ENCODE measurements at regions not wholly inside any gene's neighbourhood (a gene's known extent, or its start where the extent isn't known, plus 50 kb on each side); places are given as distances from the start of the nearest gene placed in this dataset.

DNA sequence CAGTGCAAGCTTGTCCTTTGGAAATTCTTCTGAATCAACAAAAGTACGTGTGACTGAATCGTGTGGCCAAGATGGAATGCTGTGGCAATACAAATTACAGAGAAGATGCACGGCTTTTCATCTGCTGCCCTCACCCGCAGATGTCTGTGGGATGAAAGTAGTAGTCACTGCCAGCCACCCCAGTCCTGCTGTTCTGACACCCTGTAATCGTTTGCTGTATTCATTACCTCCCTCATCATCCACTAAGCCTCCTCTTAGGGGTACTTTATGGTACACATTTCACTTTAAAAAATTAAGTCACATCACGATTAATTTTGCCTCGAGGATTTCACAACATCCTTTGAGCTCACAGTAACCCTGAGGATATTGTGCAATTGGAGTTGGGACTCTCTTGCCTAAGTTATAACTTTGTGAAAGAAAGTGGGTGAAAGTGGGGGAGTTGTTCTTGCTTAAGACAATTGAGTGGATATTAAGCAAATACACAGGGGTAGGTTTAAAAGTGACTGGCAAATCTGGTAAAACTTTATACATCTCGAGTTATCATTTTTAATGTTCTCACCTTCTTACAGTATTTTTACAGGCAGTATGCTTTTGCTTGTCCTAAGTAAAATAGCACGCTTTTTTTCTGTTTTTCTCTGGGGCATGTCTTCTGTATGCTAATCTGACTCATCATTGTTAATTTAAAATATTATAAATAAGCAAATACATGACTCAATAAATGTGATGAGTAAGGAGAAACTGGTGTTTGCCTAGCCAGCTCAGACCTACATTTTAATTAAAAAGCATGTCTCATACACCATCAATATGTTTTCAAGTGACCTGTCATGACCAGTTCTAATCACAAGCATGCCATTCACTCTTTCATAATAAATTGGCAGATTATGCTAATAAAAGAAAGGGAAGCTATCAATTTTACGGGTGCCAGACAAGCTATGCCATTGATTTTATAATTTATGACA, 680.9 kb downstream of the IRS1 start (continued):
- TF ChIP-seq, protein P1, sequence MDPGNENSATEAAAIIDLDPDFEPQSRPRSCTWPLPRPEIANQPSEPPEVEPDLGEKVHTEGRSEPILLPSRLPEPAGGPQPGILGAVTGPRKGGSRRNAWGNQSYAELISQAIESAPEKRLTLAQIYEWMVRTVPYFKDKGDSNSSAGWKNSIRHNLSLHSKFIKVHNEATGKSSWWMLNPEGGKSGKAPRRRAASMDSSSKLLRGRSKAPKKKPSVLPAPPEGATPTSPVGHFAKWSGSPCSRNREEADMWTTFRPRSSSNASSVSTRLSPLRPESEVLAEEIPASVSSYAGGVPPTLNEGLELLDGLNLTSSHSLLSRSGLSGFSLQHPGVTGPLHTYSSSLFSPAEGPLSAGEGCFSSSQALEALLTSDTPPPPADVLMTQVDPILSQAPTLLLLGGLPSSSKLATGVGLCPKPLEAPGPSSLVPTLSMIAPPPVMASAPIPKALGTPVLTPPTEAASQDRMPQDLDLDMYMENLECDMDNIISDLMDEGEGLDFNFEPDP (CRISPR knock-in tag; conservative IDR thresholded peaks at IDR 0.05) = no peak
- TF ChIP-seq ASH2L (IDR thresholded peaks at IDR 0.05; ENCODE audit: insufficient read length, low read depth, low read length) = peak; percentile 68
- TF ChIP-seq SAP130 (CRISPR knock-in tag; IDR thresholded peaks at IDR 0.05; ENCODE audit: low read depth) = peak; percentile 26; the same call in 1 of the 2 replicates
- peak; percentile 55; the same call in 1 of the 2 replicates for TF ChIP-seq ZNF615 (CRISPR knock-in tag; IDR thresholded peaks at IDR 0.05; ENCODE audit: borderline replicate concordance)
- TF ChIP-seq NFRKB (IDR thresholded peaks at IDR 0.05) = no peak
- TF ChIP-seq, protein P2, sequence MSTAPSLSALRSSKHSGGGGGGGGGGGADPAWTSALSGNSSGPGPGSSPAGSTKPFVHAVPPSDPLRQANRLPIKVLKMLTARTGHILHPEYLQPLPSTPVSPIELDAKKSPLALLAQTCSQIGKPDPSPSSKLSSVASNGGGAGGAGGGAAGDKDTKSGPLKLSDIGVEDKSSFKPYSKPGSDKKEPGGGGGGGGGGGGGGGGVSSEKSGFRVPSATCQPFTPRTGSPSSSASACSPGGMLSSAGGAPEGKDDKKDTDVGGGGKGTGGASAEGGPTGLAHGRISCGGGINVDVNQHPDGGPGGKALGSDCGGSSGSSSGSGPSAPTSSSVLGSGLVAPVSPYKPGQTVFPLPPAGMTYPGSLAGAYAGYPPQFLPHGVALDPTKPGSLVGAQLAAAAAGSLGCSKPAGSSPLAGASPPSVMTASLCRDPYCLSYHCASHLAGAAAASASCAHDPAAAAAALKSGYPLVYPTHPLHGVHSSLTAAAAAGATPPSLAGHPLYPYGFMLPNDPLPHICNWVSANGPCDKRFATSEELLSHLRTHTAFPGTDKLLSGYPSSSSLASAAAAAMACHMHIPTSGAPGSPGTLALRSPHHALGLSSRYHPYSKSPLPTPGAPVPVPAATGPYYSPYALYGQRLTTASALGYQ (CRISPR knock-in tag; IDR thresholded peaks at IDR 0.05) = no peak
- no peak for TF ChIP-seq ZFP41 (CRISPR knock-in tag; IDR thresholded peaks at IDR 0.05; ENCODE audit: borderline replicate concordance)
- no peak for TF ChIP-seq NONO (IDR thresholded peaks at IDR 0.05)
- peak; percentile 71 for TF ChIP-seq NONO (CRISPR knock-in tag; conservative IDR thresholded peaks at IDR 0.05)
- TF ChIP-seq, protein P3, sequence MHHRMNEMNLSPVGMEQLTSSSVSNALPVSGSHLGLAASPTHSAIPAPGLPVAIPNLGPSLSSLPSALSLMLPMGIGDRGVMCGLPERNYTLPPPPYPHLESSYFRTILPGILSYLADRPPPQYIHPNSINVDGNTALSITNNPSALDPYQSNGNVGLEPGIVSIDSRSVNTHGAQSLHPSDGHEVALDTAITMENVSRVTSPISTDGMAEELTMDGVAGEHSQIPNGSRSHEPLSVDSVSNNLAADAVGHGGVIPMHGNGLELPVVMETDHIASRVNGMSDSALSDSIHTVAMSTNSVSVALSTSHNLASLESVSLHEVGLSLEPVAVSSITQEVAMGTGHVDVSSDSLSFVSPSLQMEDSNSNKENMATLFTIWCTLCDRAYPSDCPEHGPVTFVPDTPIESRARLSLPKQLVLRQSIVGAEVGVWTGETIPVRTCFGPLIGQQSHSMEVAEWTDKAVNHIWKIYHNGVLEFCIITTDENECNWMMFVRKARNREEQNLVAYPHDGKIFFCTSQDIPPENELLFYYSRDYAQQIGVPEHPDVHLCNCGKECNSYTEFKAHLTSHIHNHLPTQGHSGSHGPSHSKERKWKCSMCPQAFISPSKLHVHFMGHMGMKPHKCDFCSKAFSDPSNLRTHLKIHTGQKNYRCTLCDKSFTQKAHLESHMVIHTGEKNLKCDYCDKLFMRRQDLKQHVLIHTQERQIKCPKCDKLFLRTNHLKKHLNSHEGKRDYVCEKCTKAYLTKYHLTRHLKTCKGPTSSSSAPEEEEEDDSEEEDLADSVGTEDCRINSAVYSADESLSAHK (CRISPR knock-in tag; IDR thresholded peaks at IDR 0.05; ENCODE audit: borderline replicate concordance) = no peak
- peak; percentile 28; the same call in 1 of the 2 replicates for TF ChIP-seq ZNF121 (CRISPR knock-in tag; IDR thresholded peaks at IDR 0.05)
- TF ChIP-seq, protein P4, sequence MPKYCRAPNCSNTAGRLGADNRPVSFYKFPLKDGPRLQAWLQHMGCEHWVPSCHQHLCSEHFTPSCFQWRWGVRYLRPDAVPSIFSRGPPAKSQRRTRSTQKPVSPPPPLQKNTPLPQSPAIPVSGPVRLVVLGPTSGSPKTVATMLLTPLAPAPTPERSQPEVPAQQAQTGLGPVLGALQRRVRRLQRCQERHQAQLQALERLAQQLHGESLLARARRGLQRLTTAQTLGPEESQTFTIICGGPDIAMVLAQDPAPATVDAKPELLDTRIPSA (CRISPR knock-in tag; IDR thresholded peaks at IDR 0.05; ENCODE audit: borderline replicate concordance) = no peak
- TF ChIP-seq, protein P5, sequence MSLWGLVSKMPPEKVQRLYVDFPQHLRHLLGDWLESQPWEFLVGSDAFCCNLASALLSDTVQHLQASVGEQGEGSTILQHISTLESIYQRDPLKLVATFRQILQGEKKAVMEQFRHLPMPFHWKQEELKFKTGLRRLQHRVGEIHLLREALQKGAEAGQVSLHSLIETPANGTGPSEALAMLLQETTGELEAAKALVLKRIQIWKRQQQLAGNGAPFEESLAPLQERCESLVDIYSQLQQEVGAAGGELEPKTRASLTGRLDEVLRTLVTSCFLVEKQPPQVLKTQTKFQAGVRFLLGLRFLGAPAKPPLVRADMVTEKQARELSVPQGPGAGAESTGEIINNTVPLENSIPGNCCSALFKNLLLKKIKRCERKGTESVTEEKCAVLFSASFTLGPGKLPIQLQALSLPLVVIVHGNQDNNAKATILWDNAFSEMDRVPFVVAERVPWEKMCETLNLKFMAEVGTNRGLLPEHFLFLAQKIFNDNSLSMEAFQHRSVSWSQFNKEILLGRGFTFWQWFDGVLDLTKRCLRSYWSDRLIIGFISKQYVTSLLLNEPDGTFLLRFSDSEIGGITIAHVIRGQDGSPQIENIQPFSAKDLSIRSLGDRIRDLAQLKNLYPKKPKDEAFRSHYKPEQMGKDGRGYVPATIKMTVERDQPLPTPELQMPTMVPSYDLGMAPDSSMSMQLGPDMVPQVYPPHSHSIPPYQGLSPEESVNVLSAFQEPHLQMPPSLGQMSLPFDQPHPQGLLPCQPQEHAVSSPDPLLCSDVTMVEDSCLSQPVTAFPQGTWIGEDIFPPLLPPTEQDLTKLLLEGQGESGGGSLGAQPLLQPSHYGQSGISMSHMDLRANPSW (CRISPR knock-in tag; IDR thresholded peaks at IDR 0.05; ENCODE audit: borderline replicate concordance) = 0 out of 2 replicates have a peak, but pooled peaks have one; percentile 48
- 0 out of 2 replicates have a peak, but pooled peaks have one; percentile 52 for TF ChIP-seq ELF3 (CRISPR knock-in tag; IDR thresholded peaks at IDR 0.05)
- peak; percentile 59; the same call in 1 of the 2 replicates for TF ChIP-seq HMG20B (CRISPR knock-in tag; conservative IDR thresholded peaks at IDR 0.05)
- no peak for TF ChIP-seq PTBP1 (IDR thresholded peaks at IDR 0.05; ENCODE audit: low read depth, low read length, poor library complexity, severe bottlenecking)
- TF ChIP-seq, protein P6, sequence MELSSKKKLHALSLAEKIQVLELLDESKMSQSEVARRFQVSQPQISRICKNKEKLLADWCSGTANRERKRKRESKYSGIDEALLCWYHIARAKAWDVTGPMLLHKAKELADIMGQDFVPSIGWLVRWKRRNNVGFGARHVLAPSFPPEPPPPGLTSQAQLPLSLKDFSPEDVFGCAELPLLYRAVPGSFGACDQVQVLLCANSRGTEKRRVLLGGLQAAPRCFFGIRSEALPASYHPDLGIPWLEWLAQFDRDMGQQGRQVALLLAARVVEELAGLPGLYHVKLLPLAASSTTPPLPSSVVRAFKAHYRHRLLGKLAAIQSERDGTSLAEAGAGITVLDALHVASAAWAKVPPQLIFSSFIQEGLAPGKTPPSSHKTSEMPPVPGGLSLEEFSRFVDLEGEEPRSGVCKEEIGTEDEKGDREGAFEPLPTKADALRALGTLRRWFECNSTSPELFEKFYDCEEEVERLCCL (CRISPR knock-in tag; IDR thresholded peaks at IDR 0.05; ENCODE audit: borderline replicate concordance) = no peak
